Left cardiac atrium (tissue), 4 donors: ENCODE measurements at regions not wholly inside any gene's neighbourhood (a gene's known extent, or its start where the extent isn't known, plus 50 kb on each side); places are given as distances from the start of the nearest gene placed in this dataset.
"Not testable (repeated sequence)": the region's sequence is repeated elsewhere in the genome, so short reads cannot be mapped to it uniquely, and the experiment has no call there.

ENCODE experiments used
- ATAC-seq, 2 donors: fragments of 200-7000 bp; cut with Tn5 transposase; one replicate each; pipeline ENCODE4 v1.9.1; 2020; ENCODE audit warnings: mild to moderate bottlenecking in 2 of 2, moderate library complexity in 2 of 2
- DNase-seq: peaks from one replicate; pipeline ENCODE4 v3.0.0-alpha.2; 2020
- intact Hi-C, 2 donors: fragments of 100-400 bp; cut with DNase I; formaldehyde crosslinking; loops; one replicate each; pipeline versions ENCODE4 v1.14.1 to v1.15.1; 2022 to 2023
- donor health status: DM: no; HTN: yes; CAD: no.
- donor health status: DM: no; HTN: yes; CAD: no; lungs with severe emphysema.
- donor health status: DM: yes; HTN: yes; CAD: no.
- donor health status: Dilated cardiomyopathy.

DNA sequence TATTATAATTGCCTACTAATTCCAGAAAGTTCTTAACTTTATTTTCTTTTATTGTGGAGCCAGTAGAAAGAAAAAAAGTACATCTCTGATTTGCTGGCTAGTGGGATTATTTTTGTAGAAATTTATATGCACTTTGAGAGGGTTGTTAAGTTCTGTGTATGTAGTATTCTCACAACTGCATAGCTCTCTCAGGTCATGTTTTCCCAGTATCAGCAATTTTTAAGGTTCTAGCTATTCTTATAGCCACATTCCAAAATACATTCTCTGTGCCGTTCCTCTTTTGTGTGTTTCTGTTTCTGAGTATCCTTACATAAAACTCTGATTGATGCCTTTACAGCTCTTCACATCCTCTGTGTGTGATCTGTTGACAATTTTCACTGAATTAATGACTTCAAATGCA lies 199.3 kb upstream of the KYNU start:
- intact Hi-C loops, result no loop called here
- ATAC-seq (no peak), DNase-seq (no peak)

DNA sequence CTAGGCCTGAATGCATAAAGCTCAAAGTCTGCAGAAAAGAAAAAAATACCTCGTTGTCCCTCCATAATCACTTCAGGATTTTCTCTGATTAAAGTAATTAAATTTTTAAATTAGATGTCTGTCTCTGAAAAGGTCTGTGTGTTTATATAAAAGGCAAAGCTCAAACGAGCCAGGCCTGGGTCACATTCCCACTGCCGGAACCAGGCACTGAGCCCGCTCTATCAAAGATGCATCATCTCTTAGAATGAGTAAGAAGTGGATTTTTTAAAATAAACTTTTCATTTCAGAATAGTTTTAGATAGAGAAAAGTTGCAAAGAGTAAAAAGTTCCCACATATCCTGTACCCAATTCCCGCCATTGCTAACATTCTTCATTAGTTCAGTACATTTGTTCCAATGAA lies 202.1 kb upstream of the KYNU start:
- intact Hi-C loops, result no loop called here
- ATAC-seq (peak in 1 of 2 donors; percentile 30), DNase-seq (no peak)

DNA sequence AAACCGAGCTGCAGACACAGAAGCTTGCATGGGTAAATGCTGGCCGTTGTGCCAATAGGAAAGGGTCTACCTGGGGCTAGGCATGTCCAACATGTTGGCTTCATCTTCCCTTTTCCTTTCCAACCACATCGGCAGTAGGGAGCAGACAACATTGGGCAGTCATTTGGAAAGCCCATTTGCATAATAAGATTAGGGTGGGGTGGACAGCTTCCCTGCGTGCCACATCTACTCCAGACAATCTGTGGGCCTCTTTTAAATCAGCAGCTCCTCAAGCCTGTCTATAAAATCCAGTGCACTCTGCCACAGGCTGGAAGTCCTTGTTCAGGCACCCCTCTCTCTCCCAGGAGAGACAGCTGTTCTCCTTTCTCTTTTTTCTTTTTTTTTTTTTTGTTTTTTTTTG lies 203.6 kb upstream of the KYNU start:
- ATAC-seq, result no peak
- intact Hi-C loops, result no loop called here

DNA sequence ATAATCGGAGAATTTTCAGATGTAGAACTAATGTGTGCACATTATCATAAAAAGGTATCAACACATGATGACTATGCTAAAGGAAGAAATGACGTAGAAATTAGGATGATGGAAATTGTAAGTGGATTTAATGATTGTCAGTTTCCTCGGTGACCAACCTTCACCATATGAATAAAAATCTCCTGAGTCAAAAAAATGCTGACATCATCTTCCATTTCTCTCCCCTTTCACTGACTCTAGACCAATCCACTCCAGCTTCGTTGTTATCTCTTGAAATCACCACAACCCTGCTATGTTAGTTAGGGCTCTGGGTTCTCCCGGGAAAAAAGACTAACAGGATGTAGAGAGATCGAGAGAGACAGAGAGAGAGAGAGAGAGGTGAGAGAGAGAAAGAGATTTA lies 204.8 kb upstream of the KYNU start:
- intact Hi-C loops, result no loop called here
- no peak for ATAC-seq
- no peak for DNase-seq

More for the DNA sequence above, 203.6 kb upstream of the KYNU start:
- DNase-seq, result no peak

DNA sequence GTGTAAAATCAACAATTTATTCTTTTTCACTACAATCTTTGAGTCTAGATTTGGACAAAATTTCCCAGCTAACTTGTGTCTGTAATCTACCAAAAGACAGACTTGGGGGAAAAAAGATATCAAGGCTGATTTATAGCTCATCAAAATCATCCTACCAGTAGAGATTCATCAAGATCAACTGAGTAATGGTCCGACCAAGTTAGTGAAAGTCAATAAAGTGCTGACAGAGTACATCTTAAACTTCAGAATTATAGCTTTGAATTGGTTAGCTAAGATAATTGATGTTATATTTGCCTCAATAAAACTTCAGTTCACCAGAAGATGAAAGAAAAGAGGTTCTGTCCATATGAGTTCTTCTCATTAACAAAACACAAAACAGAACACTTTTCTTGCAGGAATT lies 207.1 kb upstream of the KYNU start:
- ATAC-seq, result no peak
- intact Hi-C loops, result no loop called here

DNA sequence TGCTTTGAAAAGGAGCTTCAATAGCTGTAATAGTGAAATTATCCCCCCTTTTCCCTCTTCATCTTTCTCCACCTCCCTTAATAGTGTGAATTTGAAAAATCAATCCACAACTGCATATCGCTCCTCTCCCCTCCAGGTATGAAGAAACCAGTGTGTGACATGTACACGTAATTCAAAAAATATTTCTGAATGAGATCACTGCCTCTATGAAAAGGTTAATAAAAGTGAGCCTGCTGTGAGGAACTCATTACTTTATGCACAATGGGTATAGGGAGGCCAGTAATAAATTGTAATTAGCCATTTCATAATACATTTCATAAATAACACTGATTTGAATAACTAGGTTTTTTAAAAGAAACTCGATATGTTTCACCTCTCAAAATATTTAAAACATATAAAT lies 209.0 kb upstream of the KYNU start:
- no peak for DNase-seq
- no peak for ATAC-seq
- intact Hi-C loops, result no loop called here

More for the DNA sequence above, 207.1 kb upstream of the KYNU start:
- DNase-seq, result no peak

DNA sequence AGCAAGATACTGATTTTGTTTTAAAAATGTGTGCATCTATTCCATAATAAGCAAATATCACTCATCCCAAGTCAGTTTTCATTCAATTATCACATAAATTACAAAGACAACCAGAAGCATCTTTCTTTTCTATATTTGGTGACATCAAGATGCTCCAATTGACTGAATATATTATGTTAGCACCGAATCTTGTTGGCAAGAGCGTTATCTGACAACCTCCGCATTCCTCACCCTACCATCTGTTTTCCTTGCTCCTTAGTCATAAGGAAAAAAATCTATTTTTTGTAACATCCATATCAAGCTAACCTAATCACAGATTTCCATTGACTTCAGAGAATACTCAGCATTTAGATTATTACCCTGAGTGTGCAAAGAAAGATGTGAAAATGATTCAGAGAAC lies 212.2 kb upstream of the KYNU start:
- no peak for ATAC-seq

DNA sequence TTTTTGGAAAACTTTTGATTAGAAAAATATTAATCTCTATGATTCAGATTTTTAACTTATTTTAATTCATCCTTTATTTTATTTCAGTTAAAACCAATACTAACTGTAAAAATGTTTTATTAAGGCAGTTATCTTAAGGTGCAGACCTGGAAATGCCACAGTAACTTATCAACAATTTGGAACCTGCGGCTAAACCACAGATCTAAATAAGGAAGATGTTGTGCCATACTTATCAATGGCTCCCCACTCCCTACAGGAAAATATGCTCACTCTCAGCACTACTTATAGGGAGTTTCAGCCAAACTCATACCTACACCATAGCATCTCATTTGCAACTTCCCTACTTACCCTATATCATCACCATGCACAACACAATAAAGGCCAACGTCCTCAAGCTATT lies 226.9 kb upstream of the KYNU start:
- no peak for ATAC-seq
- no peak for DNase-seq
- intact Hi-C loops, result no loop called here

More for the DNA sequence above, 212.2 kb upstream of the KYNU start:
- intact Hi-C loops, result no loop called here
- DNase-seq, result no peak

DNA sequence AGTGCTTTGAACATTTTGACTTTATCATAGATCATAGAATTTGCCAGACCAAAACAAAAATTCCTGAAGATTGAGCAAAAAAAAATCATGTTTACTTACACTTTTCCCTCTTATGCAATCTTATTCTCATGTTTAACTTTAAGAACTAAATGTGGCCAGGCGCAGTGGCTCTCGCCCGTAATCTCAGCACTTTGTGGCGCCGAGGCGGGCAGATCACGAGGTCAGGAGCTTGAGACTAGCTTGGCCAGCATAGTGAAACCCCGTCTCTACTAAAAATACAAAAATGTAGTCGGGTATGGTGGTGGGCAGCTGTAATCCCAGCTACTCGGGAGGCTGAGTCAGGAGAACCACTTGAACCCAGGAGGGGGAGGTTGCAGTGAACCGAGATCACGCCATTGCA lies 227.9 kb upstream of the KYNU start:
- no peak for ATAC-seq
- DNase-seq, result no peak
- intact Hi-C loops, result no loop called here

DNA sequence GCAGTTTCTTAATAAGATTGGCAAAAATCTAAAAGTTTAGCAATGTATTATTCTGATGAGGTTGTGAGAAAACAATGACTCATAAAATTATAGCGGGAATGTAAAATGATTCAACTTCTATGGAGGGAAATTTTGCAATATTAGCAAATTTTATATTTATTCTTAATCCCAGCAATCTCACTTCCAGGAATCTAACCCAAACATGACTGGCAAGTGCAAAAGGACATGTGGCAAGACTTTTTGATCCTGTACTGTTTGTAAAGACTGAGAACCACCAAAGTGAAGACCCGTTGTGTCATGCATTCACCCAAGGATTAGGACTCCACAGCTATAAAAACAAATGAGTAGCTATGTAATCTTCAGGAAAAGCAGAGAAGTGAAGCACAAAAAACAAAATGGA lies 234.8 kb upstream of the KYNU start:
- ATAC-seq, result no peak
- intact Hi-C loops, result no loop called here
- no peak for DNase-seq

DNA sequence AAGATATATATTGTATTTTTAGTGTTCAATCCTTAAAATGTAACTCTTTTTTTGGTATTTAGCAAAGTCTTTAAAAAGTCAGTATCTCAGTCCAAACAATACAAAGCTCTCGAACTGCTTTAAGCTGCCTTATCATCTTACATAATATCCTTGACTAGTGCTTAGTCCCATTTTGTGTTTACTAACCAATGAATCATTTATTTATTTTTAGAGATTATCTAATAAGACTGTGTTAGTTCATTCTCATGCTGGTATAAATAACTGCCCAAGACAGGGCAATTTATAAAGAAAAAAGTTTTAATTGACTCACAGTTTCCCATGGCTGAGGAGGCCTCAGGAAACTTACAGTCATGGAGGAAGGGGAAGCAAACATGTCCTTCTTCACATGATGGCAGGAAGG lies 248.3 kb upstream of the KYNU start:
- no peak for ATAC-seq
- intact Hi-C loops, result no loop called here
- DNase-seq, result no peak

DNA sequence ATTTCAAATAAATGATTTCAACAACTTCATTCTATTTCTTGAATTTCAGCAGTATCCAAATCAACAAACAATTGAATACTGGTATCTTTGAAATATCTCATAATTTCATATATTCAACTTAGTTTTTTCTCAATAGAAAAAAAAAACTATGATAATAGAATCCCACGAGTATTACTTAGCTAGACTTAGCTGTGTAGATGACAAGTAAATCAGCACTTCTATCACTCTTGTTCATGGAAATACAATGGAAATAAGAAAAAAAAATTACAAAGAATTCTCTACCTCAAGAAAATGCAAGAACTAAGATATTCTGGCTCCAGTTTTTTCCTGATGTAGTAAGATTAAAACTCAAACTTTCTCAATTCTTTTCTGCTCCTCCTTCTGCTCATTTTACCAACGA lies 256.2 kb upstream of the KYNU start:
- intact Hi-C loops, result no loop called here
- no peak for ATAC-seq
- DNase-seq, result no peak

DNA sequence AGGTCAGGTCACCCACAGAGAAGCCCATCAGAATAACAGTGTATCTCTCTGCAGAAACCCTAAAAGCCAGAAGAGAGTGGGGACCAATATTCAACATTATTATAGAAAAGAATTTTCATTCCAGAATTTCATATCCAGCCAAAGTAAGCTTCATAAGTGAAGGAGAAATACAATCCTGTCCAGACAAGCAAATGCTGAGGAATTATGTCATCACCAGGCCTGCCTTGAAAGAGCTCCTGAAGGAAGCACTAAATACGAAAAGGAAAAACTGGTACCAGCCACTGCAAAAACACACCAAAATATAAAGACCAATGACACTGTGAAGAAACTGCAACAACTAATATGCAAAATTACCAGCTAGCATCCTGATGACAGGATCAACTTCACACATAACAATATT lies 260.0 kb upstream of the KYNU start:
- DNase-seq (no peak), ATAC-seq (no peak)
- intact Hi-C loops, result no loop called here

DNA sequence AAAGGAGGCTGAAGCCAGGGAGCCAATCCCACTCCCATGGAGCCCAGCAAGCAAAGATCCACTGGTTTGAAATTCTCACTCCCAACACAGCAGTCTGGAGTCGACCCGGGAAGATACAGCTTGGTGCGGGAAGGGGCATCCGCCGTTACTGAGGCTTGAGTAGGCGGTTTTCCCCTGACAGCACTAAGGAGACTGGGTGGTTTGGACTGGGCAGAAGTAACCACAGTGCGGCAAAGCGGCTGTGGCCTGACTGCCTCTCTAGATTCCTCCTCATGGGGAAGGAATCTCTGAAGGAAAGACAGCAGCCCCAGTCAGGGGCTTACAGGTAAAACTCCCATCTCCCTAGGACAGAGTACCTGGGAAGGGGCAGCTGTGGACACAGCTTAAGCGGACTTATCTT lies 261.6 kb upstream of the KYNU start:
- DNase-seq, result no peak
- ATAC-seq, result no peak
- intact Hi-C loops, result no loop called here

DNA sequence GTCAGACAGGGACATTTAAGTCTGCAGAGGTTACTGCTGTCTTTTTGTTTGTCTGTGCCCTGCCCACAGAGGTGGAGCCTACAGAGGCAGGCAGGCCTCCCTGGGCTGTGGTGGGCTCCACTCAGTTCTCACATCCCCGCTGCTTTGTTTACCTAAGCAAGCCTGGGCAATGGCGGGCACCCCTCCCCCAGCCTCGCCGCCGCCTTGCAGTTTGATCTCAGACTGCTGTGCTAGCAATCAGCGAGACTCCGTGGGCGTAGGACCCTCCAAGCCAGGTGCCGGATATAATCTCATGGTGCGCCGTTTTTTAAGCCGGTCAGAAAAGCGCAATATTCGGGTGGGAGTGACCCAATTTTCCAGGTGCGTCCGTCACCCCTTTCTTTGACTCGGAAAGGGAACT lies 264.3 kb upstream of the KYNU start:
- DNase-seq, ATAC-seq, intact Hi-C loops: not testable (repeated sequence)

DNA sequence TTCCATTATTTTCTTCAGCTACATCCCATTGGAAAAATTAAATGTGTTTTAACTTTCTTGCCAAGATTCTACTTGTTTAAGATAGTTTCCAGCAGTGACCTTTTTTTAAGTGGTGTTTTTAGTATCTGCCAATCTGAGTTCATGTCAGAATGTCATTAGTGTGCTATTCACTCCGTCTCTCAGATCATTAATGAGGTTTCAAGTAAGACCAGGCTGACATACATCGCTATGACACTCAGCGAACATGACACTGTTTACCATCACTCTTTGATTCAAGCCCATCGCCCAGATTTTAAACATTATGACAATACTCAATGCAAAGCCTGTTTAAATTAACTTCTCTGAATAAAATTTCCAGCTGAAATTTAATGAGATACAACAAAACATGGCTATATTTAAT lies 272.0 kb upstream of the KYNU start:
- no peak for DNase-seq
- no peak for ATAC-seq
- intact Hi-C loops, result no loop called here

DNA sequence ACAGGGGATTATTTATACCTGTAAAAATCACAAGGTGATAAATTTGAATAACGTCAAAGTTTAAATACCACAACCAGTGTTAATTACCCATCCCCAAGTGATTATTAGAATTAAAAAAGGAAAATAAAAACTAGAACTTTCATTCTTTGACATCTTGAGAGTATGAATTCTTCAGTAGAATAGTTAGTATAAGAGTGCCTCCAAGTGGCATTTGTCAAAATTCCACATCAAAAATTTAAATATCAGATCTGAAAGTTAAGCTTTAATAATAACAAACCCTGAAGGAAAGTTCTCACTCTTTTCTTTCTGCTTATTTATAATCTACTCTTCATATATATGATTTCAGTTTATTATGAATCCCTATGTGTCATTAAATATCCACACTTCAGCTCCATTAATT lies 273.7 kb upstream of the KYNU start:
- ATAC-seq (no peak), DNase-seq (no peak)
- intact Hi-C loops, result loop anchor here in 1 of 2 donors (5.0 kb wide), 1 partner anchor 436 kb away; no protein-coding TSS in a partner anchor

DNA sequence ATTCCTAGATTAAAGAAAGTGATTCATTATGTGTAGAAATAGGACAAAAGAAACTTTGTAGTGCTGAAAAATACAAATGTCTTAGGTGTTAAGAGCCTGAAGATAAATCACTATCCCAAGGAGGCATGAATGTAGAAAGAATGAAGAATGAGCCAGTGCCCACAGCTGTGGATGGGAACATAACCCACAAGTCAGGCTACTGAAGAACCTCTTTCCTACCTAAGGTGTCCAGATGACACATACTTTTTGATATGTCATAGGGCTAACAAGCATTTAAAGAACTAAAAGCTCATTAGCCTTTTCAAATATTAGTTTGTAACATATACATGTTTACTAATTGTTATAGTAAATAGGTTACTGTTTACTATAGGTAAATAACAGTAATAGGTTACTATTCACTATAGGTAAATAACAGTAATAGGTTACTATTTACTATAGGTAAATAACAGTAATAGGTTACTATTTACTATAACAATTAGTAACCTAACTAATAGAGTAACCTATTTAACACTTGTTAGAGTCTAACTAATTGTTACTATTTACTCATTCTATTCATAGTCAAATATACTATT lies 275.0 kb upstream of the KYNU start:
- intact Hi-C loops, result loop anchor here in 1 of 2 donors (5.0 kb wide), 1 partner anchor 435 kb away; no protein-coding TSS in a partner anchor
- no peak for DNase-seq
- no peak for ATAC-seq

DNA sequence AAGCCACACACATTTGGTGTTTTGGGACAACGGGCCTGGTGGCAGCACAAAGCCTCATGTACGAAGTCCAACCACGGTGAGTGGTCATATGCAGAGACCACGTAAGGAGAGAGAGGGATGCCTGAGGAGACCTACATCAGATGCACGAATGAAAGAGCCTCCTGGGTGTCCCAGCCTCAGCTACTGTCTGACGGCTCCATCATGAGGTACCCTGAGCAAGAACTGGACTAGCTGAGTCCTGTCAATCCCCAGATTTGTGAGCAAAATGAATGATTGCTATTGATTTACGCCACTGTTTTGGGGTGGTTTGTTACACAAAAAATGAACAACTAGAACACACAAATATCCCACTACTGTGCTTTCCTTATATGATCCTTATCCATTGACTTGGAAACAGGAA lies 275.7 kb upstream of the KYNU start:
- ATAC-seq (no peak), DNase-seq (no peak)
- intact Hi-C loops, result loop anchor here in 1 of 2 donors (5.0 kb wide), 1 partner anchor 434 kb away; no protein-coding TSS in a partner anchor

DNA sequence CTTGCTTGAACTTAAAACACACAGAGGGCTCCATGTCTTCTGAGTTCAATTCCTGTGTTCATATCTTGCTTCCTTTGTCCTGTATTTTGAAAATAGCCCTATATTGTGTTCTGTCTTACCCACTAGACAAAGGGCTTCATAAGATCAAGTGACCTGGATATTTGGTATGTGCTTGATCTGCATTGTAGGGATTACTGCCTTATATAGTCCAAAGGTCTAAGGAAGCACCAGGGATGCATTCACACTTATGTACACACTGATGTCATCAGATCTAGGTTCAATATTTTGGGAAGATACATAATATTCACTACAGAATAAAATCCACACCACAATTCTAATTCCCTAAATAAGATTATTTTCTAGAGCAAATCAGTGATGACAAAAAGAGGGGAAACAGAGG lies 278.0 kb upstream of the KYNU start:
- intact Hi-C loops, result no loop called here
- DNase-seq, result no peak
- no peak for ATAC-seq

DNA sequence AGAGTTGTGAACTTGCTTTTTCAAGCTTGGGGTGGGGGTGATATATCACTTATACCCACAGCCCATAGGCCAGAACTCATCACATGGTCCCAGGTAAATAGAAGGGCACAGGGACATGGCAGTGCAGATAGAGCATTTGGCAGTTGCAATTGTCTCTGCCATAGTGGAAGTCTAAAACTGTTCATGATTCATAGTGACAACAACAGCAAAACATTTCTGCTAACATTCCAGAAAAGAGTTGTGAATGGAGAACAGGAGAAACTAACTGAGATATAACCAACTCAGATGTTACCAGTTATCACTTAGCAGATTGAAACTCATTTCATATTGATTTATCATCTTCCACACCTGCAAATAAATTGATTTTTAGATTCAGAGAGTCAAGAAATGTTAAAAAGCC lies 278.6 kb upstream of the KYNU start:
- intact Hi-C loops, result no loop called here
- ATAC-seq (no peak), DNase-seq (no peak)
